Ureter (tissue), 1 donor: ENCODE measurements at regions not wholly inside any gene's neighbourhood (a gene's known extent, or its start where the extent isn't known, plus 50 kb on each side); places are given as distances from the start of the nearest gene placed in this dataset.
A peak's percentile ranks its signal among the peaks of the same experiment; 100 is the strongest.
"Not testable (repeated sequence)": the region's sequence is repeated elsewhere in the genome, so short reads cannot be mapped to it uniquely, and the experiment has no call there.

Experiments used
- DNase-seq: peaks from one replicate; pipeline ENCODE4 v3.0.0-alpha.2; 2020; ENCODE audit warnings: low spot score
- donor health status: DM: yes; HTN: yes; CAD: no.

GRCh38 chr9:713091-713490 is 128.4 kb upstream of the DMRT1 start:
- no peak for DNase-seq

GRCh38 chr9:714675-715074 is 126.8 kb upstream of the DMRT1 start:
- no peak for DNase-seq

GRCh38 chr9:715300-715699 is 126.2 kb upstream of the DMRT1 start:
- DNase-seq = no peak

- no peak for DNase-seq
These were observed 125.6 kb upstream of the DMRT1 start for GRCh38 chr9:715743-716400.

GRCh38 chr9:717722-718121 is 123.8 kb upstream of the DMRT1 start:
- DNase-seq = no peak

GRCh38 chr9:720239-720881 is 121.1 kb upstream of the DMRT1 start:
- no peak for DNase-seq

GRCh38 chr9:722388-722980 is 119.0 kb upstream of the DMRT1 start:
- DNase-seq = no peak

GRCh38 chr9:724461-724860 is 117.0 kb upstream of the DMRT1 start:
- DNase-seq = not testable (repeated sequence)

GRCh38 chr9:726005-726404 is 115.5 kb upstream of the DMRT1 start:
- DNase-seq = no peak

GRCh38 chr9:727767-728166 is 113.7 kb upstream of the DMRT1 start:
- DNase-seq = no peak

- no peak for DNase-seq
These were observed 113.0 kb upstream of the DMRT1 start for GRCh38 chr9:728535-728934.

- DNase-seq = no peak
These were observed 110.0 kb upstream of the DMRT1 start for GRCh38 chr9:731474-731873.

- DNase-seq = no peak
These were observed 106.5 kb upstream of the DMRT1 start for GRCh38 chr9:734831-735511.

- no peak for DNase-seq
These were observed 103.9 kb upstream of the DMRT1 start for GRCh38 chr9:737400-738120.

- DNase-seq = peak; percentile 62
These were observed 103.1 kb upstream of the DMRT1 start for GRCh38 chr9:738209-738915.

- no peak for DNase-seq
These were observed 102.1 kb upstream of the DMRT1 start for GRCh38 chr9:739362-739761.

GRCh38 chr9:740221-740620 is 101.3 kb upstream of the DMRT1 start:
- no peak for DNase-seq

- DNase-seq = no peak
These were observed 99.4 kb upstream of the DMRT1 start for GRCh38 chr9:742104-742503.

GRCh38 chr9:742914-743589 is 98.4 kb upstream of the DMRT1 start:
- DNase-seq = no peak

- no peak for DNase-seq
These were observed 97.3 kb upstream of the DMRT1 start for GRCh38 chr9:744046-744712.
